Activated T-cell treated with anti-CD3 and anti-CD28 coated beads, Interleukin-2, amount 50 U/mL, for 48 hours (primary cell): ENCODE measurements at regions not wholly inside any gene's neighbourhood (a gene's known extent, or its start where the extent isn't known, plus 50 kb on each side); places are given as distances from the start of the nearest gene placed in this dataset.
"Not testable (repeated sequence)": the region's sequence is repeated elsewhere in the genome, so short reads cannot be mapped to it uniquely, and the experiment has no call there.

Source experiments
- DNase-seq, 2 experiments: peaks; one replicate each; pipeline ENCODE4 v3.0.0-alpha.2; 2020

DNA sequence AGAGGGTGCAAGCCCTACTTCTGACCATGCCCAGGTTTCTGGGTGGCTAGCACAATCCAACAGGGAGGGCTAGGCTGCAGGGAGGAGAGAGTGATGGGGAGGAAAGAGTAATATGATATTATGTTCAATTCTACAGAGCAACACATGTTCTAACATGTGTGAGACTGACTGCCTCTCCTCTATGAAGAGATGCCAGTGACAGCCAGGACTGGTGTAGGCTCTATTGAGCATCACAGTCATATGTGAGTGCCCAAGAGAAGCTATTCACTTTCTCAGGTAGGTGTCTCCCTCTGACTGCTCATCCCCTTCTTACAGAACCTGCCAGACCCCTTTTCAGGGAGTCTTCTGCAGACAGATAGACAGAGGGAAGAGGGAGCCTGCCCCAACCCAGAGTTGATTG lies 446.1 kb downstream of the SIPA1L2 start:
- no peak for DNase-seq

DNA sequence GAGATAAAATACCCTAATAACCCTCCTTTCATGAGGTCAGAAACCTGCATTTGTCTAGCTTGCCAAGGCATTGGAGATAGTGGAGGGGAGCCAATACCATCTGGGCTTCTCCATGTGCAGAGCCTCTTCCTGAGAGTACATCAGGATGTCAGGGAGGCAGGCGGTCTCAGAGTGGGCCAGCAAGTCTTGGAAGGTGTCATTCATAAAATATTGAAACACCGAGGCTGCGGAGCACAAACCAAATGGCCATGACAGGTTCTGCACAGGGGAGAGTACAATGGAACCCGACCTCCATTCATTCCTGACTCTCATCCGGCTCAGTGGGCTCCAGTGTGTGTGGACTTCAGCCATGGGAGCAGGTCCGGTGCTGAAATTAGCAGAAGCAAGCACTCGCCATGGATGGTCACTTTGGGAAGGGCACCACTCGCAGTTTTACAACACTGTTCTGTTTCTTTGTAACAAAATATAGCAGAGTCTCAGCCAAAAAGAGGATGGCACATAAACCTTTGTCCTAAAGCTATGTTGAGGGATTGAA lies 446.6 kb downstream of the SIPA1L2 start:
- DNase-seq = no peak

DNA sequence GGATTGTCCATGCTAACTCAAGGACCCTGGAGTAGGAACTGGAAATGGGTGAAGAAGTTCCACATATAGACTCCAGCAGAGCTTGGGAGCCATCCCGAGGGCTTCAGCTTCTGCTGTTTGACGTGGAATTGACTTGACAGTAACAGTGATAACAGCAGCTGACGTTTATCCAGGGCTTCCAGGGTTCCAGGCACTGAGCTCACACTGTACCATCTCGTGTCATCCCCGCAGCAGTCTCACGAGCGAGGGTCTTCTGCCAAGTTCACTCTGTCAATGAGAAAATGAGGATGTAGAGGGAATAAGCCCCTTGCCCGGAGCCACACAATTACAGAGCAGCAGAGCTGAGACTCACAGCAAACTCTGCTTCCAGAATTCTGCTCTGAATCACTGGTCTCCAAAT lies 447.7 kb downstream of the SIPA1L2 start:
- DNase-seq = no peak

DNA sequence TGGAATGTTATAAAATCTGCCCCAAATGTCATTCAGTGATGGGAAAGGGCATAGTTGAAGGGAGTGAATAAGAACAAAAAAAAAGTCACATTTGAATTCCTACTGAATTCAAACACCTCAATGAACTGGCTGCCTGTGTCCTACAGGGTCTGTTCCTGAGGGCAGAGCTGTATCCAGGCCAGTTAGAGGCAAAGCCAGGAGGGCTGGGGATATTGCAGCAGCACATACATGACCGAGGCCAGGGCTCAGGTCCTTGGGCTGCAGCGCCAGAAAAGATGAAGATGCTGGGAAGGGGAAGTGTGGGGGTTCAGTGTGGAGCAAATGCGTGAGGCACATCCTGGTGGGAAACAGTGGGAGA lies 449.2 kb downstream of the SIPA1L2 start:
- no peak for DNase-seq

GRCh38 chr1:232179896-232180778 lies 449.8 kb downstream of the SIPA1L2 start:
- DNase-seq = no peak

GRCh38 chr1:232178191-232178590 lies 451.7 kb downstream of the SIPA1L2 start:
- DNase-seq = no peak

- no peak for DNase-seq
Measured at GRCh38 chr1:232177438-232177837, 452.5 kb downstream of the SIPA1L2 start.

DNA sequence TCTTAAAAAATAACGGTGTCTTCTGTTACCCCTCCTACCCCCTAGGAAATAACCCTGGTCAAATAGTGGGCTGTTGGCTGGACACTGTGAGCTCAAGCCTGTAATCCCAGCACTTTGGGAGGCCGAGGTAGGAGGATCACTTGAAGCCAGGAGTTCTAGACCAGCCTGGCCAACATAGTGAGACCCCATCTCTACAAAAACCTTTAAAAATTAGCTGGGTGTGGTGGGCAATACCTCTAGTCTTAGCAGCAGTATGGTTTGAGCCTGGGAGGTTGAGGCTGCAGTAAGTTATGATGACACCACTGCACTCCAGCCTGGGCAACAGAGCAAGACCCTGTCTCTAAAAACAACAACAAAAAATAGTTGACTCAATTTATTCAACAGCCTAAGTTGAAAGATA lies 453.7 kb downstream of the SIPA1L2 start:
- no peak for DNase-seq

GRCh38 chr1:232174306-232174705 lies 455.6 kb downstream of the SIPA1L2 start:
- no peak for DNase-seq

- DNase-seq = no peak
Measured at GRCh38 chr1:232172563-232172962, 457.4 kb downstream of the SIPA1L2 start.

DNA sequence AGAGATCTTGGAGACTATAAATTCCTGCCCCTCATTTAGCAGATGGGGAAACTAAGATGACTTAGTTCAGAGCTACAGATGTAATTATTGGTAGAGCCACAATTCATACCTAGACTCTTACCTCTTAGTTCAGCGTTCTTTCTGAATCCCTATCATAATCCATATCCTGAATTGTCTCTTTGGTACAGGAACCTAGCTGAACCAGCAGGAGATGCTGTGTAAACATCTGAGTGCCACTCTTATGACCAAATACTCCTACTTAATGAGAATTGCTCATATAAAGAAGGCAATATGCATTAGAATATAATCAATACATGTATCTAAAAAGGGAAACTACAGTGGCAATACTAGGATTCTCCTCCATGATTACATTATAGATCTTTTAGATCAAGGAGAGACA lies 459.0 kb downstream of the SIPA1L2 start:
- DNase-seq = no peak

DNA sequence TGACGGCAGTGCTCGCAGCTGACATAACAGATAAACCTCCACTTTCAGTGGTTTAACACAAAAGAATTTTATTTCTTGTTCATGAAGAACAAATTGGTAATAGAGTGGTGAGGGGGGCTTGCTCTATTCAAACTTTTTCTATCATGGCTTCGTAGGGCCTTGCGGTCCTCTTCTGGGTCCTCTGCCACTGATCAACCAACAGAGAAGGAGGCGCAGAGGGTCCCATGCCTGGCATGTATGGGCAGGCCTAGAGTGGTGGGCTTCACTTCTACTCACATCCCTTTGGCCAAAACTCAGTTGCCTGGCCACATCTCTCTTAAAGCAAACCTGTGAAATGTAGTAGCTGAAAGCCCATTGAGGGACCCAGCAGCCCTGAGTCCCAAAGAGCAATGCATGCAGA lies 460.5 kb downstream of the SIPA1L2 start:
- DNase-seq = no peak

- no peak for DNase-seq
Measured at GRCh38 chr1:232168508-232168907, 461.4 kb downstream of the SIPA1L2 start.

- DNase-seq = no peak
Measured at GRCh38 chr1:232166942-232167341, 463.0 kb downstream of the SIPA1L2 start.

DNA sequence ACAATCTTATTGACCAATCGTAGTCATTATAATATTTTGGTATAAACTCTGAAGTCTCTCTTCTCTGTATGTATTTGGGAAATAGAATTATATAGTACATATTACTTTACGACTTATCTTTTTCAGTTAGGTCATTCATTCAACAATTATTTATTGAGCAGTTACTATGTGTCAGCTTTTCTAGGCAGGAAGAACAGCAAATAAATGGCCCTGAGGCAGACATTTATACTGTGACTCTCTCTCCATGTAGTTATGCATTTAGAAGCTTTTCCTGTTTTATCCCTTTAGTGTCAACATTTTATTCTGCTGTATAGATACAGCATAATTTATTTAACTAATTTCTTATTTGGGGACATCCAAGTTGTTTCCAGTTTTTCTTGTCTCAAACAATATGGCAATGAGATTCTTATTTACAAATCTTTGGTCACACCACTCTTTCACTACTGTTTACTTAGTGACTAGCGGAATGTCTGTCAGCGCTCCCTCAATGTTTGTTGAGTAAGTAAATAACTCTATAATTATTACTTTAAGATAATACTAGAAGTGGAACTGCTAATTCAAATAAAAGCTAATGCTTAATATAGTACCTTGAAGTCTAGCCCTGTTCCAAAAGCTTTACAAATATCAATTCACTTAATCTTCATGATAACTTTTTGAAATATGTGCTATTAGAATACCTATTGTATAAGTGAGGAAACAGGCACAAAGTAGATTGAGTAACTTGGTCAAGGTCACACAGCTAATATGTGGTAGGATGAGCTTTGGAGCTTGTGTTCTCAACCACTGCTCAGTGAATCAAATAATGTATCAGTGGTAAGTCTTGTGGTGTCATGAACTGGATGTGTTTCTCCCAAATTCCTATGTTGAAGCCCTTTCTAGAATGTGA lies 465.6 kb downstream of the SIPA1L2 start:
- DNase-seq = no peak

DNA sequence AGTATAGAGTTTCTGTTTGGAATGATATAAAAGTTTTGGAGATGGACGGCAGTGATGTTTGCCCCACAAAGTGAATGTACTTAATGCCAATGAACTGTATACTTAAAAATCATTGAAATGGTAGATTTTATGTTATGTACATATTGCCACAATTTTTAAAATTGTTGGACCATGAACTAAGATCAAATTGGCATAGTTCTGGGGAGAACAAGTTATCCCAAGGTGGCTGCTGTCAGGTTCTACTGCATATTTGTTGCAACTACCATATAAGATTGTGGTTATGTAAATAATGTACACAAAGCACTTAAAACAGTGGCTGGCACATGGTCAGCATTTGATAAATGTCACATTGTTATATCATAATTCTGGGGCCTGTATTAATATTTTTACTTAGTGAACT lies 466.4 kb downstream of the SIPA1L2 start:
- no peak for DNase-seq

DNA sequence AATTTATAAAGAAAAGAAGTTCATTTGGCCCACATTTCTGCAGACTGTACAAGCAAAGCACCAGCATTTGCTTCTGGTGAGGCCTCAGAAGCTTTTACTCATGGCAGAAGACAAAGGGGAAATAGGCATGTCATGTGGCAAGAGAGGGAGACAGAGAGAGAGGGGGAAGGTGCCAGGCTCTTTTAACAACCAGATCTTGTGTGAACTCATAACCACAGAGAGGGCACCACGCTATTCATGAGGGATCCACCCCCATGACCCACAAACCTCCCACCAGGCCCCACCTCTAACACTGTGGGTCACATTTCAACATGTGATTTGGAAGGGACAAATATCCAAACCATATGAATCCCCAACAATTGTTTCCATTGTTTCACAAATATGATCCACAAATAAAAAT lies 467.9 kb downstream of the SIPA1L2 start:
- no peak for DNase-seq

- DNase-seq = not testable (repeated sequence)
Measured at GRCh38 chr1:232158558-232158957, 471.4 kb downstream of the SIPA1L2 start.

- DNase-seq = not testable (repeated sequence)
Measured at GRCh38 chr1:232156070-232156469, 473.9 kb downstream of the SIPA1L2 start.

GRCh38 chr1:232153652-232154051 lies 476.3 kb downstream of the SIPA1L2 start:
- DNase-seq = no peak

- DNase-seq = no peak
Measured at GRCh38 chr1:232150770-232151548, 479.0 kb downstream of the SIPA1L2 start.

DNA sequence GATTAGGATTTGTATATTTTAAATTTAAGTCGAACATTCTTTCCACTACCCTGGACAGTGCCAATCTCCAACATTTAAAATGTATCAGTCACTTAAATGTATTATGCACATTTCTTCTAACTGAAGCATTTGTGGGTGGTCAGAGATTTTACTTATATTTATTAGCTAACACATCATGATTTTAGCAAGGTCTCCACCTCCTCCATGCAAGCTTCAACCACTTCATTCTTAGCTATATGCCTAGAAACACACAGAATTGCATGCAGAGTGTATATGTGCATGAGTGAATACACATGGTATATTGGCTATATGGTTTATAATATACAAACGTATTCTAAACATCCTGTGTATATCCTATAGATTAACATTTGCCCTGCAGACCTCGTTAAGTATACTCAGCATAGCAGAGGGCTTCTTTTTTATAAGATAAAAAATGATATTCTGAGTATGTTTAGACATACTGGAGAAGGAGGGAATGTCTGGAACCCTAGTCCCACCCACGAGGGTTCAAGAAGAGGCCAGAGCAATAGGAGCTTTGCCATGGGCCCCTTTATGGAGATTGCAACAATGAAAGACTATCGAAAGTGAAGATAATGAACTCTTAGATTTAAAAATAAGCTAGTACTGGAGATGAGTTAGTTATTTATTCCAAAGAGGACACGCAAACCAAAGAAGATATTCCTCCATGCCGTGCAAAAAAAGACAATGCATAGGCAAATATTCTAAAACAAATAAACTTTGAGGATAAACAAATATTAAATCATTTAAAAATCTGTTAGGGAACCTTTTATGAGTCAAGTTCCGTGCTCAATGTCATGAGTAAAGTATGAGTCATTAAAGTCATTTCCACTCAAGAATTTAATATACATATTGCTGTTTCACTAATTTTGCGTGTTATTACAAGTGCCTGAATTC lies 480.4 kb downstream of the SIPA1L2 start:
- no peak for DNase-seq
